PC-9 (cell line): ENCODE measurements at regions not wholly inside any gene's neighbourhood (a gene's known extent, or its start where the extent isn't known, plus 50 kb on each side); places are given as distances from the start of the nearest gene placed in this dataset.

Experiments used
- EZH2 ChIP-seq: fragments of 200-600 bp; sonication (generic); IDR thresholded peaks from 2 replicates; pipeline ENCODE4 v1.8.0; 2017; ENCODE audit warnings: antibody characterized with exemption, low read depth
- TF ChIP-seq, protein P1 (sequence below): fragments of 200-600 bp; sonication (generic); conservative IDR thresholded peaks from 2 replicates; pipeline ENCODE4 v1.6.1; 2017; ENCODE audit warnings: mixed run types, antibody characterized with exemption, mild to moderate bottlenecking, moderate library complexity

DNA sequence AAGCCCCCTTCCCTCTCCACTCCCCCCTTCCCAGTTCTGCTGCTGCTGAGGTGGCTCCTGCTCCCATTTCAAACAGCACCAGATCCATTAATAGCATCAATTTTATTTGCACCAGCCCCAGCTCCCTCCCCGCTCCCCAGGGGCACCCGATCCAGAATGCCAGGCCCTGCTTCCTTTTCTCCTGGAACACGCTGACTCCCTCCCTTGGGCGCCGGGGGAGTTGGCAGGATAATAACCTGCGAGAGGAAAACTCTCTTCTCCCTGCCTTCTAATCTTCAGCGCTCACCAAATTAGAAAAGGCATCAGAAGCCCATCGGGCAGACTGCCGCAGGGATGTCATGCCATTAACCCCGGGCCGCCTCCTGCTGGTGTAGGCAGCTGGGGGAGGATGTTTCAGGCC is 77.8 kb downstream of the NCR2 start:
- TF ChIP-seq, protein P1, sequence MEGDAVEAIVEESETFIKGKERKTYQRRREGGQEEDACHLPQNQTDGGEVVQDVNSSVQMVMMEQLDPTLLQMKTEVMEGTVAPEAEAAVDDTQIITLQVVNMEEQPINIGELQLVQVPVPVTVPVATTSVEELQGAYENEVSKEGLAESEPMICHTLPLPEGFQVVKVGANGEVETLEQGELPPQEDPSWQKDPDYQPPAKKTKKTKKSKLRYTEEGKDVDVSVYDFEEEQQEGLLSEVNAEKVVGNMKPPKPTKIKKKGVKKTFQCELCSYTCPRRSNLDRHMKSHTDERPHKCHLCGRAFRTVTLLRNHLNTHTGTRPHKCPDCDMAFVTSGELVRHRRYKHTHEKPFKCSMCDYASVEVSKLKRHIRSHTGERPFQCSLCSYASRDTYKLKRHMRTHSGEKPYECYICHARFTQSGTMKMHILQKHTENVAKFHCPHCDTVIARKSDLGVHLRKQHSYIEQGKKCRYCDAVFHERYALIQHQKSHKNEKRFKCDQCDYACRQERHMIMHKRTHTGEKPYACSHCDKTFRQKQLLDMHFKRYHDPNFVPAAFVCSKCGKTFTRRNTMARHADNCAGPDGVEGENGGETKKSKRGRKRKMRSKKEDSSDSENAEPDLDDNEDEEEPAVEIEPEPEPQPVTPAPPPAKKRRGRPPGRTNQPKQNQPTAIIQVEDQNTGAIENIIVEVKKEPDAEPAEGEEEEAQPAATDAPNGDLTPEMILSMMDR: no peak
- TF ChIP-seq EZH2: no peak
